ENCODE measurements at regions not wholly inside any gene's neighbourhood (a gene's known extent, or its start where the extent isn't known, plus 50 kb on each side); places are given as distances from the start of the nearest gene placed in this dataset.
"Not testable (repeated sequence)": the region's sequence is repeated elsewhere in the genome, so short reads cannot be mapped to it uniquely, and the experiment has no call there.

DNA sequence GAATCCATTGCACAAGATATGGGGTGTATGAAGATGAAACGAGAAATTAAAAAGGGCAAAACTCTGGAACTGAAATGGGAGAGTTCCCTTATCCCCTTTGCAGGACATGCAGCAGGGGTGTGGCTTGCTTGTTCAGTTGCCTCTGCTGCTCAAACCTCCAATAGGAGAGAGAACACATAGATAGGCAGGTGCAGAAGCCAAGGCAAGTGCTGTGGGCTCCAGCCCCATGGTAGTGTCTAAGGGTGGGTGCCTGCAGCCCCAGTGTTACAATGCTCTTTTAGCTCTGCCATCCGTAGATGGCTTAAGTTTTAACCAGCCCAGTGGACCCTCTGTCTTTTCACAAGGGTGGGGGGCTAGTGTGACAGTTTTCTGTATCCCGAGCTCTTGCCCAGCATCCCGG is 69.7 kb downstream of the CMAS start:
- H3K27me3 Mint-ChIP-seq (ENCODE audit: low read depth), result no peaks in the 10 kb centered on the region
- H3K9me3 Mint-ChIP-seq (ENCODE audit: insufficient read depth), result no peaks in the 10 kb centered on the region
- ChIA-PET POLR2A (no interaction called here), CTCF (no interaction called here)
- no peak overlapping the region for H3K27ac Mint-ChIP-seq
- ATAC-seq (no peak), DNase-seq (no peak)
- no peak overlapping the region for H3K4me3 Mint-ChIP-seq
- H3K36me3 Mint-ChIP-seq (ENCODE audit: low read depth), result no peaks in the 10 kb centered on the region
- H3K4me1 Mint-ChIP-seq (ENCODE audit: low read depth), result no peaks in the 10 kb centered on the region

DNA sequence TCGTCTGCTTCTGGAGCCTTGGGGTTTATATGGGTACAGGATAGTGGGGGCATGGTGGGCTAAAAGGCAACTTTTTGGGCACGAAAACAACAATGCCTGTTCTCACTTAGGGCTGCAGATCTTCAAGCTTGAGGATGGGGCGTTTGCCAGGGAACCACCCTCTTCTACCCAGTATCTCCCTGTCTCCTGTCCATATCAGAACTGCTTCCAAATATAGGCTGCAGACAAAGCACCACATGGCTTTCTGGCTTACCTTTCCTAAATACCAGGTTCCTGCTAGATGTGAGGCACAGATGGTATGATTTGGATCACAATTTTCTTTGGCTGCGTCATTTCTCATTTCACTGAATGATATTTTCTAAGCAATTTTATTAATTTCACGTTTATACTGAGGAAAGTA is 70.4 kb downstream of the CMAS start:
- no peak for ATAC-seq
- H3K9me3 Mint-ChIP-seq (ENCODE audit: insufficient read depth), result no peaks in the 10 kb centered on the region
- no peaks in the 10 kb centered on the region for H3K27me3 Mint-ChIP-seq (ENCODE audit: low read depth)
- CTCF ChIA-PET, result no interaction called here
- no peak overlapping the region for H3K27ac Mint-ChIP-seq
- no peak for DNase-seq
- no peak overlapping the region for H3K4me3 Mint-ChIP-seq
- no peaks in the 10 kb centered on the region for H3K4me1 Mint-ChIP-seq (ENCODE audit: low read depth)
- H3K36me3 Mint-ChIP-seq (ENCODE audit: low read depth), result no peaks in the 10 kb centered on the region
- POLR2A ChIA-PET, result no interaction called here

DNA sequence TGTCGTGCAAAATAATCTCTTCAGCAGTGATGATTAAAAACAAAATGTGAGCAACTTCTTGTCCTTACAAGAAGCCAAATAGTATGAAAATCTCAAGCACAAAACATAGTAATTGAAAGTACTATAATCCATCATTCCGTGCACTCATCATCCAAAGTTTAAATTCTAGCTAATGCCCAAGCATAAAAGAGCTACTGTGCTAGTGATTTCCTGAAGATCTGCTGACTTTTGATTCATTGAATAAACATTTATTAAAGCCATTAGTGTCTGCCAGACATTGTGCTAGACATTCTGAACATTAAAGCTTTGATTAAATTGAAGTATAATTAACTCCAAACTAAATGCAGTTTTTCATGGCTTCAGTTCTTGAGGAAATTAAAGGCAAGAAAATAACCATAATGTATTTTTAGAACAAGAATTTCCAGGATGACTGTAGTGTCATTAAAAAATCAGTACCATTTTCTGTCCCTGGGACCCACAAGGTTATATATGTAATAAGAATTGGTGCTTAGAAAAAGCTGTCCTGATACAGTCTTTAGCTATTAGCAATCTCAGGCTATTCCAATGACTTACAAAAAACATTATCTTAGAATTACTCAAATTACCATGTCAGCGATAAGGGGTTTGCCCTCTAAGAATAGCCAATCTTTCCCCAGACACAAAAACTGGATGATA is 71.7 kb downstream of the CMAS start:
- CTCF ChIA-PET, result interaction anchor here (0.8 kb wide), 1 partner anchor 16 kb away, joined by 4 read pairs; no protein-coding TSS in a partner anchor
- Mint-ChIP-seq H3K4me1 (ENCODE audit: low read depth) (no peaks in the 10 kb centered on the region), H3K4me3 (no peak overlapping the region), H3K27ac (no peak overlapping the region), H3K9me3 (ENCODE audit: insufficient read depth) (no peaks in the 10 kb centered on the region), H3K27me3 (ENCODE audit: low read depth) (no peaks in the 10 kb centered on the region), H3K36me3 (ENCODE audit: low read depth) (no peaks in the 10 kb centered on the region)
- POLR2A ChIA-PET, result no interaction called here
- ATAC-seq (no peak), DNase-seq (no peak)

DNA sequence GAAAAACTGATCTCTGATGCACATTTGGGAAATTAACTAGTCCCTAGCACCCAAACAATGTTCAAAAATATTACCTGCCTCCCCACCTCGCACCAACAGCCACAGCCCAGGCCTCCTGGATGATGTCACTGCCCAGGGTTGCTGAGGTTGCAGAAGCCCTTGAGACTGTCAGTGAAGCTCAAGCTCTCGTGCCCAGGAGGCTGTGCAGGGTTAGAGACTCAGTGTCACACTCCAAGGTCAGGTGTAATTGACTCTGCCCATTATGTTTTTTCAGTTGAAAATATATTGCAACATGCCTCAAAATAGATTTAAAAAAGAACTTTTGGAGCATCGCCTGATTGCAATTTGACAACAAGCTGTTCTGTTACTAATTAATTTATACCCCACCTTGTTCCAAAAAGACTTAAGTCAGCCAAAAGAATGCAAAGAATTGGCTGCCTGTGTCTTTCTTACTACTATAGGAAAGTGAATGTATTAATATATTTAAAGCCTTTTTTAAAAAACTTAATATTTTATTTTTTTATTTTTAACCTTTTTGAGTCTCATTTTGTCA is 72.3 kb downstream of the CMAS start:
- no peak for DNase-seq
- CTCF ChIA-PET, result no interaction called here
- no peaks in the 10 kb centered on the region for H3K9me3 Mint-ChIP-seq (ENCODE audit: insufficient read depth)
- ATAC-seq, result no peak
- no peaks in the 10 kb centered on the region for H3K36me3 Mint-ChIP-seq (ENCODE audit: low read depth)
- no peak overlapping the region for H3K4me3 Mint-ChIP-seq
- no peaks in the 10 kb centered on the region for H3K27me3 Mint-ChIP-seq (ENCODE audit: low read depth)
- no peaks in the 10 kb centered on the region for H3K4me1 Mint-ChIP-seq (ENCODE audit: low read depth)
- POLR2A ChIA-PET, result no interaction called here
- no peak overlapping the region for H3K27ac Mint-ChIP-seq

DNA sequence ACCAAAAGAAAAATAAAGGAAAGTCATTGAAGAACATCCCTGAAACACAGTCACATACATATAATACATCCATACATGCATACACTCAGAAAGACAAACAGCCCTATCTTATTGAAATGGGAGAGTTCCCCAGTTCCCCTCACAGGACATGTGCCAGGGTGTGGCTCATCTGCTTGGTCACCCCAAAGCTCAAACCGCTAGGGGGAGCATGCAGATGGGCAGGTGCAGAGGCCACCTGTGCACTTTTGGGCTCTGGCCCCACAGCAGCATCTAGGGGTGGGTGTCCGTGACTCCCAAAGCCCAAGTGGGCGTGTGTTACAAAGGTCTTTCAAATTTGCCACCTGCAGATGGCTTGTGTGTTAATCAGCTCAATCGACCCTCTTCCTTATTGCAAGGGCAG is 75.2 kb downstream of the CMAS start:
- Mint-ChIP-seq H3K9me3 (ENCODE audit: insufficient read depth) (no peaks in the 10 kb centered on the region), H3K4me1 (ENCODE audit: low read depth) (no peaks in the 10 kb centered on the region), H3K36me3 (ENCODE audit: low read depth) (no peaks in the 10 kb centered on the region), H3K27ac (no peak overlapping the region), H3K27me3 (ENCODE audit: low read depth) (no peaks in the 10 kb centered on the region), H3K4me3 (no peak overlapping the region)
- ChIA-PET CTCF (interaction anchor here (0.9 to 2.0 kb wide), 6 partner anchors 8 to 322 kb away, joined by 3 to 8 read pairs (median 4); no protein-coding TSS in a partner anchor), POLR2A (no interaction called here)
- peak; percentile 39 for DNase-seq
- peak; percentile 55 for ATAC-seq

DNA sequence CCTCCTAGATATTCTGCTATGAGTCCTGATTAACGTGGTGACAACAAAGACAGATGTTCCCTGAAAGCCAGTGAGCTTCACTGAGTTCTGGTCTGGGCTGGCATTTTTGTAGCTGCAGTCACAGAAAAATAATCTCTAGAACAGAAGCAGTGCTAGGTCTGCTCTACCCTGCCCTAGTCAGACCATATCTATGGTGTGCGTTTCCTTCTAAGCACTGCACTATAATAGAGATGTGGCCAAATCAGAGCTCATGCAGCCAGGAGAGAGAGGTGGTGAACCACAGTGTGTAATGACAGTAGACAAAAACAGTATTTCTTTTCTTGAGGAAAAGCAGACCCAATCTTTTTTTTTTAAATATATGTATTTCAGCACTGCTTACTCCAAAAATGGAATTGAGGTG is 76.3 kb downstream of the CMAS start:
- ChIA-PET POLR2A (no interaction called here), CTCF (interaction anchor here (1.8 to 2.0 kb wide), 3 partner anchors 8 to 213 kb away, joined by 4 to 8 read pairs (median 6); no protein-coding TSS in a partner anchor)
- Mint-ChIP-seq H3K4me3 (no peak overlapping the region), H3K27me3 (ENCODE audit: low read depth) (no peaks in the 10 kb centered on the region), H3K27ac (no peak overlapping the region), H3K36me3 (ENCODE audit: low read depth) (no peaks in the 10 kb centered on the region), H3K4me1 (ENCODE audit: low read depth) (no peaks in the 10 kb centered on the region), H3K9me3 (ENCODE audit: insufficient read depth) (no peaks in the 10 kb centered on the region)
- DNase-seq (no peak), ATAC-seq (no peak)

DNA sequence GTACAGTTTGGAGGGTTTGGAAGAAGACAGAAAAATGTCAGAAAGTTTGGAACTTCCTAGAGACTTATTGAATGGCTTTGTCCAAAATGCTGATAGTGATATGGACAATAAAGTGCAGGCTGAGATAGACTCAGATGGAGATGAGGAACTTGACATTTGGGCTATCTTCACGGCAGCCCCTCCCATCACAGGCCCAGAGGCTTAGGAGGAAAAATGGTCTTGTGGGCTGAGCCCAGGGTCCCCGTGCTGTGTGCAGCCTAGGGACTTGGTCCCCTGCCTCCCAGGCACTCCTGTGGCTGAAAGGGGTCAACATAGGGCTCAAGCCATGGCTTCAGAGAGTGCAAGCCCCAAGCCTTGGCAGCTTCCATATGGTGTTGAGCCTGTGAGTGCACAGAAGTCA is 79.0 kb downstream of the CMAS start:
- no peaks in the 10 kb centered on the region for H3K4me1 Mint-ChIP-seq (ENCODE audit: low read depth)
- no peak overlapping the region for H3K27ac Mint-ChIP-seq
- CTCF ChIA-PET, result no interaction called here
- no peaks in the 10 kb centered on the region for H3K36me3 Mint-ChIP-seq (ENCODE audit: low read depth)
- ATAC-seq, result no peak
- no peaks in the 10 kb centered on the region for H3K27me3 Mint-ChIP-seq (ENCODE audit: low read depth)
- POLR2A ChIA-PET, result no interaction called here
- no peak for DNase-seq
- no peak overlapping the region for H3K4me3 Mint-ChIP-seq
- H3K9me3 Mint-ChIP-seq (ENCODE audit: insufficient read depth), result no peaks in the 10 kb centered on the region

DNA sequence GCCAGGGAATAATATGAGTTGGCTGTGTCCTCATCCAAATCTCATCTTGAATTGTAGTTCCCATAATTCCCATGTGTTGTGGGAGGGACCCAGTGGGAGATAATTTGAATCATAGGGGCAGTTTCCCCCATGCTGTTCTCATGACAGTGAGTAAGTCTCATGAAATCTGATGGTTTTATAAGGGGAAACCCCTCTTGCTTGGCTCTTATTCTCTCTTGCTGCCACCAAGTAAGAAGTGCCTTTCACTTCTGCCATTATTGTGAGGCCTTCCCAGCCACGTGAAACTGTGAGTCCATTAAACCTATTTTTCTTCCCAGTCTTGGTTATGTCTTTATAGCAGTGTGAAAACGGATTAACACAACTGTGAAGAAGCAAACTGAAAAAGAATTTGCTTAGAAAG is 80.1 kb downstream of the CMAS start:
- ATAC-seq; H3K27me3 Mint-ChIP-seq (ENCODE audit: low read depth); H3K9me3 Mint-ChIP-seq (ENCODE audit: insufficient read depth); DNase-seq; POLR2A ChIA-PET; H3K36me3 Mint-ChIP-seq (ENCODE audit: low read depth); H3K27ac Mint-ChIP-seq; H3K4me1 Mint-ChIP-seq (ENCODE audit: low read depth); H3K4me3 Mint-ChIP-seq: not testable (repeated sequence)
- CTCF ChIA-PET, result interaction anchor here (0.9 kb wide), 1 partner anchor 209 kb away, joined by 3 read pairs; no protein-coding TSS in a partner anchor

DNA sequence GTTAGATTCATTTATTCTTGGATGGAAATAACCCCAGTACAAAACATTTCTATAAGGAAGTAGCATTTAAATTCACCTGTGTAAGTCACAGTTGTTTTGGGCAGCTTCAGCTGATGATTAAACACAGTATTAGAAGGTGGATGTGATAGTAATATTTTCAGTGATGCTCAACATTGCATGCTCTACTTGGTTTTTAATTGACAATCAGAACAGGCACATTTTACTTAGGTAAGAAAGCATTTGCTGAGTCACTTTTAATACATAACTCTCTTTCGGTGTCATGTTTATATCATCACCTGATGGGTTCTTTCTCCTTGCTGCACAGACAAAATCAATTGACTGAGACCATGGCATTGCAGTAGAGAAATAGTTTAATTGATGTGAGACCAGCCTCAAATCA is 80.7 kb downstream of the CMAS start:
- Mint-ChIP-seq H3K27ac (no peak overlapping the region), H3K27me3 (ENCODE audit: low read depth) (no peaks in the 10 kb centered on the region), H3K4me3 (no peak overlapping the region), H3K36me3 (ENCODE audit: low read depth) (no peaks in the 10 kb centered on the region), H3K9me3 (ENCODE audit: insufficient read depth) (no peaks in the 10 kb centered on the region), H3K4me1 (ENCODE audit: low read depth) (no peaks in the 10 kb centered on the region)
- CTCF ChIA-PET, result interaction anchor here (0.9 kb wide), 1 partner anchor 209 kb away, joined by 3 read pairs; no protein-coding TSS in a partner anchor
- no peak for DNase-seq
- ATAC-seq, result no peak
- POLR2A ChIA-PET, result no interaction called here

DNA sequence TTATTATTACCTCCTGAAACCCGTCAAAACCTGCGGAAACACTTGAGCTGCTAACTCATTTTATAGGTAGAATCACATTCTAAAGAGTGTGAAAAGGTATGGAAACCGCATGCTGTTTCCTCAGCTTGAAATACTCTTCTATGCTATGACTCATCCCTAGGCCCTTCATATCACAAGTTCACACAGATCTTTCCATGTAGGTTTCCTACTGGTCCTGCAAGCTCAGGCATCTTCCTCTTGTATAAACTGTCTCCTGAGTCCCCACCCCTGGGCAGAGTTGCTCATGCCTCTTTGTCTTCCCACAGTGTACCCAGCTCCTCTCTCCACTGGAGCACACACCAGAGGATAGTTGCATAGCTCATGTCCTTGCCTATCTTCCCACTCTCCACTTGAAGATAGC is 84.7 kb downstream of the CMAS start:
- Mint-ChIP-seq H3K4me3 (no peak overlapping the region), H3K27ac (no peak overlapping the region), H3K27me3 (ENCODE audit: low read depth) (no peaks in the 10 kb centered on the region), H3K9me3 (ENCODE audit: insufficient read depth) (no peaks in the 10 kb centered on the region), H3K36me3 (ENCODE audit: low read depth) (no peaks in the 10 kb centered on the region), H3K4me1 (ENCODE audit: low read depth) (no peaks in the 10 kb centered on the region)
- POLR2A ChIA-PET, result no interaction called here
- ATAC-seq, result no peak
- no peak for DNase-seq
- CTCF ChIA-PET, result interaction anchor here (0.9 to 1.0 kb wide), 2 partner anchors 9 to 205 kb away, joined by 3 to 4 read pairs; no protein-coding TSS in a partner anchor

DNA sequence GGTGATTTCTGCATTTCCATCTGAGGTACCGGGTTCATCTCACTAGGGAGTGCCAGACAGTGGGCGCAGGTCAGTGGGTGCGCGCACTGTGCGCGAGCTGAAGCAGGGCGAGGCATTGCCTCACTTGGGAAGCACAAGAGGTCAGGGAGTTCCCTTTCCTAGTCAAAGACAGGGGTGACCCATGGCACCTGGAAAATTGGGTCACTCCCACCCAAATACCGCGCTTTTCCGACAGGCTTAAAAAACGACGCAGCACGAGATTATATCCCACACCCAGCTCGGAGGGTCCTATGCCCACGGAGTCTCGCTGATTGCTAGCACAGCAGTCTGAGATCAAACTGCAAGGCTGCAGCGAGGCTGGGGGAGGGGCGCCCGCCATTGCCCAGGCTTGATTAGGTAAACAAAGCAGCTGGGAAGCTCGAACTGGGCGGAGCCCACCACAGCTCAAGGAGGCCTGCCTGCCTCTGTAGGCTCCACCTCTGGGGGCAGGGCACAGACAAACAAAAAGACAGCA is 90.6 kb downstream of the CMAS start:
- H3K4me3 Mint-ChIP-seq; POLR2A ChIA-PET; H3K9me3 Mint-ChIP-seq (ENCODE audit: insufficient read depth); CTCF ChIA-PET; H3K27ac Mint-ChIP-seq; DNase-seq; ATAC-seq; H3K36me3 Mint-ChIP-seq (ENCODE audit: low read depth); H3K4me1 Mint-ChIP-seq (ENCODE audit: low read depth); H3K27me3 Mint-ChIP-seq (ENCODE audit: low read depth): not testable (repeated sequence)
